Ovary (tissue), 3 donors: ENCODE measurements at regions not wholly inside any gene's neighbourhood (a gene's known extent, or its start where the extent isn't known, plus 50 kb on each side); places are given as distances from the start of the nearest gene placed in this dataset.

ENCODE experiments used
- CTCF ChIP-seq, 3 donors: fragments of 450-650 bp in 2 of 3; fragments of 200-600 bp in 1 of 3; IDR thresholded peaks; one replicate each; pipeline versions ENCODE4 v1.5.1 to v1.8.0; 2016 to 2022; ENCODE audit warnings: antibody characterized with exemption in 3 of 3, mild to moderate bottlenecking in 1 of 3
- POLR2A ChIP-seq: fragments of 450-650 bp; IDR thresholded peaks from one replicate; pipeline ENCODE4 v1.6.1; 2017; ENCODE audit warnings: antibody characterized with exemption, mild to moderate bottlenecking, moderate library complexity
- donor health status: DM: no; HTN: no; CAD: no.

- TF ChIP-seq CTCF (IDR thresholded peaks at IDR 0.05) (no peak), POLR2A (no peak)
Observed at GRCh38 chr2:8489751-8490150, 192.1 kb upstream of the ID2 start.
